Psoas muscle (tissue), 7 donors: ENCODE measurements at regions not wholly inside any gene's neighbourhood (a gene's known extent, or its start where the extent isn't known, plus 50 kb on each side); places are given as distances from the start of the nearest gene placed in this dataset.
"Not testable (repeated sequence)": the region's sequence is repeated elsewhere in the genome, so short reads cannot be mapped to it uniquely, and the experiment has no call there.

Experiments used
- ATAC-seq, 4 donors: fragments of 200-7000 bp; cut with Tn5 transposase; one replicate each; pipeline ENCODE4 v1.9.1; 2020; ENCODE audit warnings: moderate library complexity in 3 of 4, mild to moderate bottlenecking in 2 of 4
- DNase-seq, 2 donors: peaks; one replicate each; pipeline ENCODE4 v3.0.0-alpha.2; 2020
- H3K27ac ChIP-seq: fragments of 200-600 bp; one replicate; pipeline ENCODE4 v1.8.0; 2022
- H3K27me3 ChIP-seq, 3 donors: fragments of 200-600 bp in 1 of 3; one replicate each; pipeline versions ENCODE4 v1.6.1 to v1.8.0; 2013 to 2022; ENCODE audit warnings: low read length in 2 of 3, mild to moderate bottlenecking in 2 of 3, moderate library complexity in 1 of 3; ENCODE audit not compliant: insufficient read depth in 3 of 3
- H3K36me3 ChIP-seq, 2 donors: fragments of 200-600 bp in 1 of 2; one replicate each; pipeline versions ENCODE4 v1.6.1 to v1.8.0; 2013 to 2022; ENCODE audit warnings: low read depth in 1 of 2, mild to moderate bottlenecking in 1 of 2, moderate library complexity in 1 of 2; ENCODE audit not compliant: insufficient read depth in 1 of 2
- H3K4me1 ChIP-seq: fragments of 200-600 bp; one replicate; pipeline ENCODE4 v1.8.0; 2022
- H3K4me3 ChIP-seq: fragments of 200-600 bp; one replicate; pipeline ENCODE4 v1.8.0; 2022; ENCODE audit warnings: mild to moderate bottlenecking
- H3K9me3 ChIP-seq: fragments of 200-600 bp; one replicate; pipeline ENCODE4 v1.8.0; 2022
- CTCF ChIP-seq: fragments of 200-600 bp; IDR thresholded peaks from one replicate; pipeline ENCODE4 v1.8.0; 2022; ENCODE audit warnings: antibody characterized with exemption
- WGBS, 3 donors: extraction: QIAGEN DNeasy Blood & Tissue Kit; methylation state at CpG; one replicate each; pipeline versions ENCODE4 v1.1.6 to v1.1.7; 2013; 5-methylcytosine and 5-hydroxymethylcytosine counted together
- intact Hi-C, 2 donors: fragments of 100-400 bp; cut with DNase I; formaldehyde crosslinking; loops; one replicate each; pipeline versions ENCODE4 v1.11.0 to v1.14.2; 2022
- donor health status: healthy with polysubstance abuse.
- donor health status: DM: no; HTN: no; CAD: no; lungs with moderate emphysema.
- donor health status: Bipolar disorder and iron deficiency.
- donor health status: healthy.
- donor health status: DM: yes; HTN: yes; CAD: no.
- donor health status: DM: no; HTN: no; CAD: no.
- donor health status: DM: yes; HTN: yes; CAD: no.

- no peaks in the 10 kb centered on the region for H3K27me3 ChIP-seq
- intact Hi-C loops: no loop called here
- WGBS, 3 donors: 89 to 94% (median 92%) methylated on average over 11 of the region's 11 CpGs
- peaks cover 7% of the 10 kb centered on the region for H3K4me1 ChIP-seq
- no peak overlapping the region for H3K27ac ChIP-seq
- no peak for TF ChIP-seq CTCF
- H3K4me3 ChIP-seq: no peak overlapping the region
- H3K36me3 ChIP-seq: no peaks in the 10 kb centered on the region
- H3K9me3 ChIP-seq: no peaks in the 10 kb centered on the region
- no peak for ATAC-seq
- no peak for DNase-seq
Measured at GRCh38 chr4:3374667-3375066, 67.1 kb upstream of the HGFAC start.

GRCh38 chr4:3375688-3376087, 66.1 kb upstream of the HGFAC start:
- H3K4me1 ChIP-seq: no peaks in the 10 kb centered on the region
- WGBS, 3 donors: 29 to 35% (median 30%) methylated on average over 7 of the region's 7 CpGs
- peak; percentile 92 to 97 (median 95) for ATAC-seq
- no peak overlapping the region for H3K27ac ChIP-seq
- intact Hi-C loops: no loop called here
- peak; percentile 83 to 93 for DNase-seq
- TF ChIP-seq CTCF: no peak
- H3K4me3 ChIP-seq: no peak overlapping the region
- H3K9me3 ChIP-seq: no peaks in the 10 kb centered on the region
- H3K36me3 ChIP-seq: no peaks in the 10 kb centered on the region
- no peaks in the 10 kb centered on the region for H3K27me3 ChIP-seq

GRCh38 chr4:3376266-3376665, 65.5 kb upstream of the HGFAC start:
- no peaks in the 10 kb centered on the region for H3K27me3 ChIP-seq
- H3K27ac ChIP-seq: no peak overlapping the region
- intact Hi-C loops: no loop called here
- 94 to 95% (median 95%) methylated on average over 10 of the region's 10 CpGs for WGBS, 3 donors
- H3K4me1 ChIP-seq: no peaks in the 10 kb centered on the region
- H3K36me3 ChIP-seq: no peaks in the 10 kb centered on the region
- H3K9me3 ChIP-seq: no peaks in the 10 kb centered on the region
- no peak for DNase-seq
- no peak overlapping the region for H3K4me3 ChIP-seq
- no peak for TF ChIP-seq CTCF
- ATAC-seq: peak in 1 of 4 donors; percentile 6

GRCh38 chr4:3377557-3377956, 64.2 kb upstream of the HGFAC start:
- WGBS, 3 donors: 93 to 95% (median 93%) methylated on average over 6 of the region's 6 CpGs
- Histone ChIP-seq H3K9me3 (no peaks in the 10 kb centered on the region), H3K4me3 (no peak overlapping the region), H3K4me1 (no peaks in the 10 kb centered on the region), H3K36me3 (no peaks in the 10 kb centered on the region), H3K27ac (no peak overlapping the region), H3K27me3 (no peaks in the 10 kb centered on the region)
- intact Hi-C loops: no loop called here
- no peak for TF ChIP-seq CTCF
- ATAC-seq (no peak), DNase-seq (no peak)

GRCh38 chr4:3380336-3380735, 61.4 kb upstream of the HGFAC start:
- 96 to 100% (median 98%) methylated on average over 3 of the region's 3 CpGs for WGBS, 3 donors
- ATAC-seq, H3K36me3 ChIP-seq, H3K27me3 ChIP-seq, H3K27ac ChIP-seq, DNase-seq, H3K4me3 ChIP-seq, H3K4me1 ChIP-seq, intact Hi-C loops, H3K9me3 ChIP-seq: not testable (repeated sequence)

- H3K4me3 ChIP-seq, intact Hi-C loops, H3K36me3 ChIP-seq, H3K9me3 ChIP-seq, H3K27me3 ChIP-seq, H3K4me1 ChIP-seq, DNase-seq, ATAC-seq, H3K27ac ChIP-seq: not testable (repeated sequence)
- WGBS, 3 donors: 78 to 89% (median 85%) methylated on average over 5 of the region's 5 CpGs
Measured at GRCh38 chr4:3381208-3381607, 60.6 kb upstream of the HGFAC start.
